Esophagus muscularis mucosa (tissue), 4 donors: ENCODE measurements at regions not wholly inside any gene's neighbourhood (a gene's known extent, or its start where the extent isn't known, plus 50 kb on each side); places are given as distances from the start of the nearest gene placed in this dataset.

ENCODE experiments used
- DNase-seq: peaks from one replicate; pipeline ENCODE4 v3.0.0-alpha.2; 2017; ENCODE audit errors: extremely low spot score
- H3K27ac ChIP-seq, 4 donors: fragments of 200-600 bp; sonication (generic); replicated peaks in 1 of 4; 1 replicate in 3 of 4; 2 replicates in 1 of 4; pipeline ENCODE4 v1.5.1; 2016 to 2019; ENCODE audit warnings: mild to moderate bottlenecking in 1 of 4
- H3K27me3 ChIP-seq, 4 donors: fragments of 200-600 bp; sonication (generic); one replicate each; pipeline versions ENCODE4 v1.5.1 to v1.6.0; 2016 to 2019
- H3K36me3 ChIP-seq, 4 donors: fragments of 200-600 bp; sonication (generic); one replicate each; pipeline ENCODE4 v1.5.1; 2016 to 2019
- H3K4me1 ChIP-seq, 4 donors: fragments of 200-600 bp; sonication (generic); one replicate each; pipeline ENCODE4 v1.5.1; 2016 to 2019
- H3K4me3 ChIP-seq, 4 donors: fragments of 200-600 bp; sonication (generic); 1 replicate in 2 of 4; 2 replicates in 2 of 4; pipeline ENCODE4 v1.5.1; 2016 to 2019; ENCODE audit warnings: mild to moderate bottlenecking in 4 of 4, moderate library complexity in 1 of 4
- H3K9me3 ChIP-seq, 4 donors: fragments of 200-600 bp; sonication (generic); 1 replicate in 3 of 4; 2 replicates in 1 of 4; pipeline ENCODE4 v1.5.1; 2016 to 2019
- CTCF ChIP-seq, 3 experiments: fragments of 200-600 bp in 2 of 3; fragments of 450-650 bp in 1 of 3; sonication (generic) in 2 of 3; IDR thresholded peaks; one replicate each; pipeline ENCODE4 v1.5.1; 2017 to 2019; ENCODE audit warnings: antibody characterized with exemption in 3 of 3, mild to moderate bottlenecking in 2 of 3, moderate library complexity in 1 of 3
- EP300 ChIP-seq: sonication (generic); formaldehyde crosslinking; IDR thresholded peaks from one replicate; pipeline ENCODE4 v1.6.1; 2017; ENCODE audit warnings: antibody characterized with exemption
- POLR2A ChIP-seq: fragments of 450-650 bp; IDR thresholded peaks from one replicate; pipeline ENCODE4 v1.6.1; 2017; ENCODE audit warnings: antibody characterized with exemption, moderate library complexity, mild to moderate bottlenecking, low read depth
- POLR2AphosphoS5 ChIP-seq, 2 donors: sonication (generic); formaldehyde crosslinking; IDR thresholded peaks; one replicate each; pipeline ENCODE4 v1.6.1; 2017; ENCODE audit warnings: antibody characterized with exemption in 2 of 2
- WGBS: methylation state at CpG from one replicate; pipeline ENCODE4 v1.1.5; 2018; 5-methylcytosine and 5-hydroxymethylcytosine counted together
- intact Hi-C: fragments of 100-400 bp; cut with DNase I; formaldehyde crosslinking; loops from one replicate; pipeline ENCODE4 v1.15.1; 2023

- no peak for DNase-seq
- Histone ChIP-seq H3K27ac (no peak overlapping the region), H3K9me3 (no peaks in the 10 kb centered on the region), H3K4me3 (no peak overlapping the region), H3K4me1 (peaks cover 6 to 13% (median 10%) of the 10 kb centered on the region in 4 donors), H3K36me3 (no peaks in the 10 kb centered on the region), H3K27me3 (peaks cover 0 to 3% (median 0%) of the 10 kb centered on the region in 4 donors)
- TF ChIP-seq CTCF (IDR thresholded peaks at IDR 0.05) (no peak), EP300 (no peak), POLR2AphosphoS5 (IDR thresholded peaks at IDR 0.05) (no peak), POLR2A (no peak)
- intact Hi-C loops, result no loop called here
- WGBS, result 82% methylated on average over 3 of the region's 3 CpGs
These were observed 353.8 kb upstream of the GATB start for GRCh38 chr4:152114562-152114961.

- 87% methylated on average over 2 of the region's 2 CpGs for WGBS
- H3K4me1 ChIP-seq, result peaks cover 14 to 20% (median 17%) of the 10 kb centered on the region in 4 donors
- peaks cover 0 to 2% (median 0%) of the 10 kb centered on the region in 4 donors for H3K27me3 ChIP-seq
- DNase-seq, result peak; percentile 83
- no peaks in the 10 kb centered on the region for H3K36me3 ChIP-seq
- H3K27ac ChIP-seq, result no peak overlapping the region
- intact Hi-C loops, result no loop called here
- TF ChIP-seq CTCF (IDR thresholded peaks at IDR 0.05), result no peak
- TF ChIP-seq POLR2AphosphoS5 (IDR thresholded peaks at IDR 0.05), result no peak
- TF ChIP-seq POLR2A, result no peak
- TF ChIP-seq EP300, result no peak
- no peak overlapping the region for H3K4me3 ChIP-seq
- no peaks in the 10 kb centered on the region for H3K9me3 ChIP-seq
These were observed 352.1 kb upstream of the GATB start for GRCh38 chr4:152112887-152113286.

GRCh38 chr4:152112190-152112589 is 351.4 kb upstream of the GATB start:
- Histone ChIP-seq H3K27ac (no peak overlapping the region), H3K36me3 (no peaks in the 10 kb centered on the region), H3K4me1 (peaks cover 16 to 23% (median 17%) of the 10 kb centered on the region in 4 donors), H3K27me3 (no peaks in the 10 kb centered on the region), H3K9me3 (no peaks in the 10 kb centered on the region), H3K4me3 (no peak overlapping the region)
- no peak for TF ChIP-seq EP300
- no peak for TF ChIP-seq POLR2A
- TF ChIP-seq POLR2AphosphoS5 (IDR thresholded peaks at IDR 0.05), result no peak
- TF ChIP-seq CTCF (IDR thresholded peaks at IDR 0.05), result no peak
- intact Hi-C loops, result no loop called here
- WGBS, result 83% methylated on average over 2 of the region's 2 CpGs
- peak; percentile 80 for DNase-seq

- TF ChIP-seq CTCF (IDR thresholded peaks at IDR 0.05), result no peak
- TF ChIP-seq POLR2AphosphoS5 (IDR thresholded peaks at IDR 0.05), result no peak
- no peak for TF ChIP-seq POLR2A
- no peak for TF ChIP-seq EP300
- H3K4me1 ChIP-seq, result peaks cover 19 to 37% (median 30%) of the 10 kb centered on the region in 4 donors
- WGBS, result 92% methylated on average over 1 of the region's 1 CpG
- no peak overlapping the region for H3K27ac ChIP-seq
- intact Hi-C loops, result no loop called here
- no peaks in the 10 kb centered on the region for H3K27me3 ChIP-seq
- H3K4me3 ChIP-seq, result no peak overlapping the region
- peak; percentile 45 for DNase-seq
- H3K9me3 ChIP-seq, result no peaks in the 10 kb centered on the region
- H3K36me3 ChIP-seq, result no peaks in the 10 kb centered on the region
These were observed 350.0 kb upstream of the GATB start for GRCh38 chr4:152110780-152111179.
